HEK293T (cell line): ENCODE measurements at regions not wholly inside any gene's neighbourhood (a gene's known extent, or its start where the extent isn't known, plus 50 kb on each side); places are given as distances from the start of the nearest gene placed in this dataset.

Source experiments
- ARNT ChIP-seq: fragments of 450-650 bp; IDR thresholded peaks from 2 replicates; pipeline ENCODE4 v1.6.1; 2017; ENCODE audit warnings: mild to moderate bottlenecking
- BHLHE40 ChIP-seq: fragments of 450-650 bp; IDR thresholded peaks from 2 replicates; pipeline ENCODE4 v1.6.1; 2016; ENCODE audit warnings: mild to moderate bottlenecking, moderate library complexity, borderline replicate concordance
- ELF4 ChIP-seq: fragments of 450-650 bp; IDR thresholded peaks from 2 replicates; pipeline ENCODE4 v1.6.1; 2017; ENCODE audit warnings: antibody characterized with exemption
- FOXA1 ChIP-seq: fragments of 450-650 bp; IDR thresholded peaks from 2 replicates; pipeline ENCODE4 v1.6.1; 2016; ENCODE audit warnings: mild to moderate bottlenecking
- FOXM1 ChIP-seq: fragments of 450-650 bp; IDR thresholded peaks from 2 replicates; pipeline ENCODE4 v1.6.1; 2017; ENCODE audit warnings: mild to moderate bottlenecking, borderline replicate concordance
- HDGF ChIP-seq: fragments of 450-650 bp; IDR thresholded peaks from 2 replicates; pipeline ENCODE4 v1.6.1; 2017; ENCODE audit warnings: antibody characterized with exemption, borderline replicate concordance
- L3MBTL2 ChIP-seq: fragments of 450-650 bp; conservative IDR thresholded peaks from 2 replicates; pipeline ENCODE4 v1.6.1; 2016; ENCODE audit warnings: mild to moderate bottlenecking
- NFRKB ChIP-seq: fragments of 450-650 bp; IDR thresholded peaks from 2 replicates; pipeline ENCODE4 v1.6.1; 2016; ENCODE audit warnings: mild to moderate bottlenecking, moderate library complexity
- SP1 ChIP-seq: fragments of 450-650 bp; IDR thresholded peaks from 2 replicates; pipeline ENCODE4 v1.6.1; 2017
- TARDBP ChIP-seq: fragments of 450-650 bp; IDR thresholded peaks from 2 replicates; pipeline ENCODE4 v1.6.1; 2016
- ZNF384 ChIP-seq: fragments of 450-650 bp; IDR thresholded peaks from 2 replicates; pipeline ENCODE4 v1.6.1; 2016
- TF ChIP-seq, protein P1 (sequence below): fragments of 450-650 bp; IDR thresholded peaks from 2 replicates; pipeline ENCODE4 v1.6.1; 2016

DNA sequence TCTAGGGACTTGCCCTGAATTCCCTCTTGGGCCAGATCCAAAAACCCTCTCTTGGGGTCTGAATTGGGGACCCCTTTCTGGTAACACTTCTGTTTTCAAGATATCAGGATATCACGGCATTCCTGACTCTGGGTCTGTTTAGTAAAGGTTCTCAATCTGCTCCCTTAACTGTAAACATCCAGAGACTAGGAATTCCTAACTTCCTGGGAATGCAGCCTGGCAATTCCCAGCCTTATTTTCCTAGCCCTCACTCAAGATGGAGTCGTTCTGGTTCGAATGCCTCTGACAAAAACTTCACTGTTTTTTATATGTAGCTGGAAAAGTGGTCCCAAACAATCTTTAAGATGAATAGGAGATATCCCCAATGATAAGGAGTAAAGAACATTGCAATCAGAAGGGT lies 141.6 kb upstream of the XYLT1 start:
- no peak for TF ChIP-seq SP1
- TF ChIP-seq TARDBP, result no peak
- TF ChIP-seq NFRKB, result no peak
- TF ChIP-seq ELF4, result no peak
- TF ChIP-seq HDGF, result no peak
- TF ChIP-seq ARNT, result no peak
- TF ChIP-seq BHLHE40, result no peak
- no peak for TF ChIP-seq FOXA1
- no peak for TF ChIP-seq ZNF384
- no peak for TF ChIP-seq FOXM1
- TF ChIP-seq, protein P1, sequence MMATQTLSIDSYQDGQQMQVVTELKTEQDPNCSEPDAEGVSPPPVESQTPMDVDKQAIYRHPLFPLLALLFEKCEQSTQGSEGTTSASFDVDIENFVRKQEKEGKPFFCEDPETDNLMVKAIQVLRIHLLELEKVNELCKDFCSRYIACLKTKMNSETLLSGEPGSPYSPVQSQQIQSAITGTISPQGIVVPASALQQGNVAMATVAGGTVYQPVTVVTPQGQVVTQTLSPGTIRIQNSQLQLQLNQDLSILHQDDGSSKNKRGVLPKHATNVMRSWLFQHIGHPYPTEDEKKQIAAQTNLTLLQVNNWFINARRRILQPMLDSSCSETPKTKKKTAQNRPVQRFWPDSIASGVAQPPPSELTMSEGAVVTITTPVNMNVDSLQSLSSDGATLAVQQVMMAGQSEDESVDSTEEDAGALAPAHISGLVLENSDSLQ, result no peak
- no peak for TF ChIP-seq L3MBTL2
